ENCODE measurements at regions not wholly inside any gene's neighbourhood (a gene's known extent, or its start where the extent isn't known, plus 50 kb on each side); places are given as distances from the start of the nearest gene placed in this dataset.
"Not testable (repeated sequence)": the region's sequence is repeated elsewhere in the genome, so short reads cannot be mapped to it uniquely, and the experiment has no call there.

- Histone ChIP-seq H3K27ac (no peak overlapping the region), H3K9me3 (no peaks in the 10 kb centered on the region), H3K4me1 (no peaks in the 10 kb centered on the region), H3K36me3 (no peaks in the 10 kb centered on the region), H3K4me3 (no peak overlapping the region), H3K27me3 (no peaks in the 10 kb centered on the region)
- ATAC-seq, result no peak
- TF ChIP-seq POLR2A (IDR thresholded peaks at IDR 0.05) (no peak), POLR2AphosphoS5 (IDR thresholded peaks at IDR 0.05) (no peak), EP300 (IDR thresholded peaks at IDR 0.05) (no peak)
- TF ChIP-seq, protein P1, sequence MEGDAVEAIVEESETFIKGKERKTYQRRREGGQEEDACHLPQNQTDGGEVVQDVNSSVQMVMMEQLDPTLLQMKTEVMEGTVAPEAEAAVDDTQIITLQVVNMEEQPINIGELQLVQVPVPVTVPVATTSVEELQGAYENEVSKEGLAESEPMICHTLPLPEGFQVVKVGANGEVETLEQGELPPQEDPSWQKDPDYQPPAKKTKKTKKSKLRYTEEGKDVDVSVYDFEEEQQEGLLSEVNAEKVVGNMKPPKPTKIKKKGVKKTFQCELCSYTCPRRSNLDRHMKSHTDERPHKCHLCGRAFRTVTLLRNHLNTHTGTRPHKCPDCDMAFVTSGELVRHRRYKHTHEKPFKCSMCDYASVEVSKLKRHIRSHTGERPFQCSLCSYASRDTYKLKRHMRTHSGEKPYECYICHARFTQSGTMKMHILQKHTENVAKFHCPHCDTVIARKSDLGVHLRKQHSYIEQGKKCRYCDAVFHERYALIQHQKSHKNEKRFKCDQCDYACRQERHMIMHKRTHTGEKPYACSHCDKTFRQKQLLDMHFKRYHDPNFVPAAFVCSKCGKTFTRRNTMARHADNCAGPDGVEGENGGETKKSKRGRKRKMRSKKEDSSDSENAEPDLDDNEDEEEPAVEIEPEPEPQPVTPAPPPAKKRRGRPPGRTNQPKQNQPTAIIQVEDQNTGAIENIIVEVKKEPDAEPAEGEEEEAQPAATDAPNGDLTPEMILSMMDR (IDR thresholded peaks at IDR 0.05), result no peak
- WGBS, 2 donors (ENCODE audit: low coverage in 1 of 2), result 63 to 88% methylated on average over 1 of the region's 1 CpG
These were observed 206.7 kb upstream of the SLITRK1 start for GRCh38 chr13:84088996-84089395.

DNA sequence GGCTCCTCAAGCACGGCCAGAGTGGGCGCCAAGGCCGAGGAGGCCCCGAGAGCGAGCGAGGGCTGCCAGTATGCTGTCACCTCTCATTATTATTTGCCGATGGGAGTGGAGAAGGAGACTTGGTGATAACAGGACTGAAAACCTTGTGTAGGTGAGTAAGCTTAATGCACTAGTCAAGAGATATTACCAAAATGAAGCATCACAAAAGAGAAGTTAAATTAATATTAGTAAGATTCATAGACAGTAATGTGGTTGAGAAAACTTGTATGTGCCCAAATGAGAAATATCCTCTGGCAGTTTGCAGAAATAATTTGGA is 204.5 kb upstream of the SLITRK1 start:
- Histone ChIP-seq H3K9me3 (no peaks in the 10 kb centered on the region), H3K27ac (no peak overlapping the region), H3K27me3 (no peaks in the 10 kb centered on the region), H3K4me1 (no peaks in the 10 kb centered on the region), H3K36me3 (no peaks in the 10 kb centered on the region), H3K4me3 (peak overlapping the region; percentile 18 to 39)
- ATAC-seq, result no peak
- TF ChIP-seq POLR2AphosphoS5 (IDR thresholded peaks at IDR 0.05) (no peak), POLR2A (IDR thresholded peaks at IDR 0.05) (no peak), EP300 (IDR thresholded peaks at IDR 0.05) (no peak)
- TF ChIP-seq, protein P1 (IDR thresholded peaks at IDR 0.05), result no peak
- 83% methylated on average over 1 of the region's 7 CpGs; no CpG with 5 or more reads in 1 of the 2 donors for WGBS, 2 donors (ENCODE audit: low coverage in 1 of 2)

DNA sequence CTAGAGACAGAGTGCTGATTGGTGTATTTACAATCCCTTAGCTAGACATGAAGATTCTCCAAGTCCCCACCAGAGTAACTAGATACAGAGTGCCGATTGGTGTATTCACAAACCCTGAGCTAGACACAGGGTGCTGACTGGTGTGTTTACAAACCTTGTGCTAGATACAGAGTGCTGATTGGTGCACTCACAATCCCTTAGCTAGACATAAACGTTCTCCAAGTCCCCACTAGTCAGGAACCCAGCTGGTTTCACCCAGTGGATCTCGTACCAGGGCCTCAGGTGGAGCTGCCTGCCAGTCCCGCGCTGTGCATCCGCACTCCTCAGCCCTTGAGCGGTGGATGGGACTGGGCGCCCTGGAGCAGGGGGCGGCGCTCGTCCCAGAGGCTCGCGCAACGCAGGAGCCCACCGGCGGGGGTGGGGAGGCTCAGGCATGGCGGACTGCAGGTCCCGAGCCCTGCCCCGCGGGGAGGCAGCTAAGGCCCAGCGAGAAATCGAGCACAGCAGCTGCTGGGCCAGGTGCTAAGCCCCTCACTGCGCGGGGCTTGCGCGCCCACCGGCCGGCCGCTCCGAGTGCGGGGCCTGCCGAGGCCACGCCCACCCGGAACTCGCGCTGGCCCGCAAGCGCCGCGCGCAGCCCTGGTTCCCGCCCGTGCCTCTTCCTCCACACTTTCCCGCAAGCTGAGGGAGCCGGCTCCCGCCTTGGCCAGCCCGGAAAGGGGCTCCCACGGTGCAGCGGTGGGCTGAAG is 204.0 kb upstream of the SLITRK1 start:
- H3K27me3 ChIP-seq, H3K27ac ChIP-seq, H3K36me3 ChIP-seq, H3K4me1 ChIP-seq, H3K9me3 ChIP-seq, ATAC-seq: not testable (repeated sequence)
- no CpG with 5 or more reads among the region's 49 CpGs for WGBS, 2 donors (ENCODE audit: low coverage in 1 of 2)
- peak overlapping the region; percentile 18 to 39 for H3K4me3 ChIP-seq

- ATAC-seq, result no peak
- Histone ChIP-seq H3K27ac (no peak overlapping the region), H3K4me3 (no peak overlapping the region), H3K9me3 (no peaks in the 10 kb centered on the region), H3K36me3 (no peaks in the 10 kb centered on the region), H3K27me3 (no peaks in the 10 kb centered on the region), H3K4me1 (no peaks in the 10 kb centered on the region)
- TF ChIP-seq POLR2AphosphoS5 (IDR thresholded peaks at IDR 0.05) (no peak), POLR2A (IDR thresholded peaks at IDR 0.05) (no peak), EP300 (IDR thresholded peaks at IDR 0.05) (no peak)
- TF ChIP-seq, protein P1 (IDR thresholded peaks at IDR 0.05), result no peak
- WGBS, 2 donors (ENCODE audit: low coverage in 1 of 2), result 53 to 65% methylated on average over 3 to 4 of the region's 4 CpGs
These were observed 200.2 kb upstream of the SLITRK1 start for GRCh38 chr13:84082462-84082861.

DNA sequence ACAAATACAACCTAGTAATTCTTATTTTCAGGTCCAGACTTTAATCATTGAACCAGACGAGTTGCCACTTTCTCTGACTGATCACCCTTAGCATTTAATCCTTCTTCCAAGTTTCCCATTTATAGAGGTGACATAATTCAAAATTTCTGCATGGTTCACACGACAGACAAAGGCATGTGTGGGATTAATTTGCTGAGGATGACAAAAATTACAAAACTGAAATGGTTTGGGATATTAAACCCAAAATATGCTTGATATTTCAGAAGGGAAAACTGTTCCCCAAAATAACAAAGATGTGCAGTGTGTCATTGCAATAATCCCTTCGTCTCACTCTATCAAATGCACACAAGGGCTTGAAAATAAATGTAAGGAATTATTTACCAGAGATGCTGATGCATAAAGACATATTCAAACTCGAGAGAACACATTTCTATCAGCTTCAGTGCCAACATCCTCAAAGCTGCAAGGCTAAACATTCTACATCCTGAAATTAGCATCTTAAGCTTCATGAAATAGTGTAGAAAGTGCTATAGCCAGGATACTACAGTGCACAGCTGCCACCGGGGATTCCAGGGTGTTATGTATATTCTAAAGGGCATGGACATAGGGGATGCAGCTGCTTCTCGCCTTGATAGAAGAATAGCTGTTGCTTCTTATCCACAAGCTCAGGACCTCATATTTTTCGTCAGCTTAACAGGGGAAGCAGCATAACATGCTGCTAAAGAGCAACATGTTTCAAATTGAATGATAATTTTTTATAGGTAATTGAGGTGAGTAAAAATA is 198.7 kb upstream of the SLITRK1 start:
- Histone ChIP-seq H3K36me3 (no peaks in the 10 kb centered on the region), H3K27me3 (no peaks in the 10 kb centered on the region), H3K27ac (no peak overlapping the region), H3K9me3 (no peaks in the 10 kb centered on the region), H3K4me3 (no peak overlapping the region), H3K4me1 (no peaks in the 10 kb centered on the region)
- 61 to 71% methylated on average over 7 of the region's 7 CpGs for WGBS, 2 donors (ENCODE audit: low coverage in 1 of 2)
- ATAC-seq, result no peak
- TF ChIP-seq POLR2A (IDR thresholded peaks at IDR 0.05) (no peak), EP300 (IDR thresholded peaks at IDR 0.05) (no peak), POLR2AphosphoS5 (IDR thresholded peaks at IDR 0.05) (no peak)
- TF ChIP-seq, protein P1 (IDR thresholded peaks at IDR 0.05), result no peak
